H54 (cell line): ENCODE measurements at regions not wholly inside any gene's neighbourhood (a gene's known extent, or its start where the extent isn't known, plus 50 kb on each side); places are given as distances from the start of the nearest gene placed in this dataset.

ENCODE experiments used
- DNase-seq: peaks from one replicate; pipeline ENCODE4 v3.0.0; 2011; ENCODE audit warnings: low spot score, mixed read lengths; ENCODE audit not compliant: insufficient read length
- FAIRE-seq: peaks from 3 replicates; lab custom pipeline; 2011; peaks lifted over from hg19 to GRCh38; lab: Jason Lieb, UNC
- POLR2A ChIP-seq: IDR thresholded peaks from 2 replicates; pipeline ENCODE4 v1.6.1; 2011; ENCODE audit warnings: low read depth, mild to moderate bottlenecking, low read length

- no peak for TF ChIP-seq POLR2A
- FAIRE-seq (no peak), DNase-seq (no peak)
These were observed 314.3 kb downstream of the SOX9 start for GRCh38 chr17:72434991-72435618.

GRCh38 chr17:72438783-72439182, 318.0 kb downstream of the SOX9 start:
- FAIRE-seq, result no peak
- DNase-seq, result no peak
- no peak for TF ChIP-seq POLR2A

GRCh38 chr17:72439893-72440502, 319.2 kb downstream of the SOX9 start:
- TF ChIP-seq POLR2A, result no peak
- FAIRE-seq, result no peak
- DNase-seq, result no peak

- no peak for TF ChIP-seq POLR2A
- FAIRE-seq (no peak), DNase-seq (no peak)
These were observed 320.1 kb downstream of the SOX9 start for GRCh38 chr17:72440961-72441360.

- TF ChIP-seq POLR2A, result no peak
- DNase-seq, result no peak
- no peak for FAIRE-seq
These were observed 321.1 kb downstream of the SOX9 start for GRCh38 chr17:72441909-72442308.

- FAIRE-seq (no peak), DNase-seq (no peak)
- TF ChIP-seq POLR2A, result no peak
These were observed 323.8 kb downstream of the SOX9 start for GRCh38 chr17:72444517-72445054.

- no peak for FAIRE-seq
- no peak for TF ChIP-seq POLR2A
- no peak for DNase-seq
These were observed 324.5 kb downstream of the SOX9 start for GRCh38 chr17:72445055-72445991.

GRCh38 chr17:72446118-72446517, 325.3 kb downstream of the SOX9 start:
- DNase-seq (no peak), FAIRE-seq (no peak)
- no peak for TF ChIP-seq POLR2A

- DNase-seq (no peak), FAIRE-seq (no peak)
- no peak for TF ChIP-seq POLR2A
These were observed 325.9 kb downstream of the SOX9 start for GRCh38 chr17:72446525-72447250.

GRCh38 chr17:72447251-72447640, 326.4 kb downstream of the SOX9 start:
- FAIRE-seq, result no peak
- DNase-seq, result no peak

GRCh38 chr17:72448019-72448418, 327.2 kb downstream of the SOX9 start:
- TF ChIP-seq POLR2A, result no peak
- FAIRE-seq (no peak), DNase-seq (no peak)

More at GRCh38 chr17:72447251-72447640, 326.4 kb downstream of the SOX9 start:
- TF ChIP-seq POLR2A, result no peak

- FAIRE-seq (no peak), DNase-seq (no peak)
- TF ChIP-seq POLR2A, result no peak
These were observed 331.7 kb downstream of the SOX9 start for GRCh38 chr17:72452286-72453173.
